ENCODE measurements at regions not wholly inside any gene's neighbourhood (a gene's known extent, or its start where the extent isn't known, plus 50 kb on each side); places are given as distances from the start of the nearest gene placed in this dataset.

DNA sequence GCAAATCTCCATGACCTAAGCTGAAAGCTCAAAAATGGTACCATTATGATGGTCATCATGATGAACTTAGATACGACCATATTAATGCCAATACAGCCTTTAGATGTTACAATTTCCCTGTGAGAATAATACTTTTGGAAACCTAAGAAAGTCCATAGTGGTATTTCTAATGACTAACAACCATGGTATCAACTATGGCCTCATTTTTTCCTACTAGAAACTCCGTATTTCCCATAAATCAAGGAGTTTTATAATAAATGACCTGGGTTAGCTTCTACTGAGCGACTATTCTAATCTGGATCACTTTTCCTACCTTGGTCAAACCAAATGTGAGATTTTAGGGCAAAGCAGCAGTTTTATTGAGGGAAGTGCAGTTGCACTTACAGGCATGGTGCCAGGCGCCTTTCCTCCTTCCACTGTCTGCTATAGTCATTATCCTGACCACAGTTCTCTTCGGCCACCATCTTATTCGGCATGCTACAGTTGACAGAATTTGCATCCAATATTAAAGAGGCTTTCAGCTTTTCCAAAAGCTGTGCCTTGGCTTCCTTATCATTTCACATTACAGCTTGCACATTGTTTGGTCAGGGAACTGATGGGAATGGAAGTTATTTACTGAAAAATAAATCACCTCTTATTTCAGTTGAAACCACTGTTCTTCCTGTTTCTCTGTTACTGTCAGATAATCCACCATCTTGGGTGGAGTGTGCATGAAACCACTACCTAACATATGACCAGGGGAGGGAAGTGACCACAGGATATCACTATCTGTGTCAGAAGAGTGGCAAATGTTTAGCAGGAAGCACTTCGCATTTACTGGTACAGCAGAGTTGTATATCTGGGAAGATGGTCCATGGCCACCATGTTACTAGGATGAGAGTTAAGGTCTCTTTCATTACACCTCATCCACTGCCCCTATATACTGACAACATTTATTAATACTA, 74.5 kb upstream of the PICALM start:
- TF ChIP-seq YY1 (IDR thresholded peaks at IDR 0.05; ENCODE audit: insufficient read depth, insufficient read length), result no peak
- TF ChIP-seq ZNF274 (IDR thresholded peaks at IDR 0.05; ENCODE audit: low read depth, low read length), result no peak
- no peak for TF ChIP-seq SUZ12 (IDR thresholded peaks at IDR 0.05; ENCODE audit: extremely low read depth, insufficient read depth, insufficient read length)

Measured in NT2/D1 (cell line).